Smooth muscle cell (in vitro differentiated cells): ENCODE measurements at regions not wholly inside any gene's neighbourhood (a gene's known extent, or its start where the extent isn't known, plus 50 kb on each side); places are given as distances from the start of the nearest gene placed in this dataset.

Experiments used
- DNase-seq: peaks from one replicate; lab custom pipeline; 2025; ENCODE audit not compliant: unreplicated experiment; lab: John Stamatoyannopoulos, UW
- H2AFZ ChIP-seq: fragments of 200-600 bp; sonication (generic); 2 replicates; pipeline ENCODE4 v1.6.0; 2016; ENCODE audit warnings: antibody characterized with exemption, low read depth, mild to moderate bottlenecking
- H3F3A ChIP-seq: fragments of 200-600 bp; sonication (generic); 2 replicates; pipeline ENCODE4 v1.6.0; 2017; ENCODE audit warnings: antibody characterized with exemption, low read depth
- H3K27ac ChIP-seq: fragments of 200-600 bp; sonication (generic); 2 replicates; pipeline ENCODE4 v1.5.1; 2016; ENCODE audit warnings: low read depth, mild to moderate bottlenecking
- H3K27me3 ChIP-seq: fragments of 200-600 bp; sonication (generic); 2 replicates; pipeline ENCODE4 v1.6.1; 2016; ENCODE audit warnings: low read depth, mild to moderate bottlenecking
- H3K36me3 ChIP-seq: fragments of 200-600 bp; sonication (generic); 2 replicates; pipeline ENCODE4 v1.5.1; 2016; ENCODE audit warnings: low read depth
- H3K4me1 ChIP-seq: fragments of 200-600 bp; sonication (generic); 2 replicates; pipeline ENCODE4 v1.5.1; 2016; ENCODE audit warnings: low read depth
- H3K4me2 ChIP-seq: fragments of 200-600 bp; sonication (generic); 2 replicates; pipeline ENCODE4 v1.6.0; 2016; ENCODE audit warnings: mild to moderate bottlenecking
- H3K4me3 ChIP-seq: fragments of 200-600 bp; sonication (generic); 2 replicates; pipeline ENCODE4 v1.5.1; 2016; ENCODE audit warnings: mild to moderate bottlenecking
- H3K79me2 ChIP-seq: fragments of 200-600 bp; sonication (generic); 2 replicates; pipeline ENCODE4 v1.6.0; 2016; ENCODE audit warnings: low read depth, mild to moderate bottlenecking
- H3K9ac ChIP-seq: fragments of 200-600 bp; sonication (generic); 2 replicates; pipeline ENCODE4 v1.6.0; 2016; ENCODE audit warnings: low read depth
- H3K9me3 ChIP-seq: fragments of 200-600 bp; sonication (generic); replicated peaks from 2 replicates; pipeline ENCODE4 v1.5.1; 2016; ENCODE audit warnings: low read depth
- H4K20me1 ChIP-seq: fragments of 200-600 bp; sonication (generic); 2 replicates; pipeline ENCODE4 v1.6.0; 2016; ENCODE audit warnings: low read depth
- CTCF ChIP-seq: fragments of 200-600 bp; sonication (generic); IDR thresholded peaks from 2 replicates; pipeline ENCODE4 v1.5.1; 2017; ENCODE audit warnings: borderline replicate concordance, mild to moderate bottlenecking, antibody characterized with exemption; ENCODE audit not compliant: insufficient read depth, poor library complexity, severe bottlenecking
- WGBS: methylation state at CpG from one replicate; pipeline ENCODE4 v1.1.7; 2016; ENCODE audit warnings: low lambda C conversion rate; 5-methylcytosine and 5-hydroxymethylcytosine counted together

- WGBS: 31% methylated on average over 3 of the region's 3 CpGs
These were observed 368.9 kb downstream of the TMEM161B start for GRCh38 chr5:87899721-87900131.

GRCh38 chr5:87899208-87899661, 369.4 kb downstream of the TMEM161B start:
- no peak overlapping the region for H3K4me3 ChIP-seq
- H3K27me3 ChIP-seq: no peaks in the 10 kb centered on the region
- peaks cover 23% of the 10 kb centered on the region for H3K4me1 ChIP-seq
- H3K9me3 ChIP-seq: no peaks in the 10 kb centered on the region
- no peak for TF ChIP-seq CTCF
- H2AFZ ChIP-seq: no peak overlapping the region
- H3K27ac ChIP-seq: no peak overlapping the region
- no peak overlapping the region for H3K4me2 ChIP-seq
- WGBS: 25% methylated on average over 4 of the region's 4 CpGs
- H3F3A ChIP-seq: peaks cover 2% of the 10 kb centered on the region
- no peaks in the 10 kb centered on the region for H3K36me3 ChIP-seq
- H3K9ac ChIP-seq: no peak overlapping the region
- H3K79me2 ChIP-seq: no peaks in the 10 kb centered on the region
- no peaks in the 10 kb centered on the region for H4K20me1 ChIP-seq
- DNase-seq: no peak

More at GRCh38 chr5:87899721-87900131, 368.9 kb downstream of the TMEM161B start:
- no peak overlapping the region for H3K9ac ChIP-seq
- no peak for DNase-seq
- peaks cover 2% of the 10 kb centered on the region for H3F3A ChIP-seq
- H3K36me3 ChIP-seq: no peaks in the 10 kb centered on the region
- TF ChIP-seq CTCF: no peak
- H3K27ac ChIP-seq: peak overlapping the region; percentile 7
- H3K79me2 ChIP-seq: no peaks in the 10 kb centered on the region
- no peak overlapping the region for H3K4me2 ChIP-seq
- no peak overlapping the region for H2AFZ ChIP-seq
- no peaks in the 10 kb centered on the region for H3K27me3 ChIP-seq
- no peaks in the 10 kb centered on the region for H4K20me1 ChIP-seq
- no peak overlapping the region for H3K4me3 ChIP-seq
- peaks cover 23% of the 10 kb centered on the region for H3K4me1 ChIP-seq
- no peaks in the 10 kb centered on the region for H3K9me3 ChIP-seq

DNA sequence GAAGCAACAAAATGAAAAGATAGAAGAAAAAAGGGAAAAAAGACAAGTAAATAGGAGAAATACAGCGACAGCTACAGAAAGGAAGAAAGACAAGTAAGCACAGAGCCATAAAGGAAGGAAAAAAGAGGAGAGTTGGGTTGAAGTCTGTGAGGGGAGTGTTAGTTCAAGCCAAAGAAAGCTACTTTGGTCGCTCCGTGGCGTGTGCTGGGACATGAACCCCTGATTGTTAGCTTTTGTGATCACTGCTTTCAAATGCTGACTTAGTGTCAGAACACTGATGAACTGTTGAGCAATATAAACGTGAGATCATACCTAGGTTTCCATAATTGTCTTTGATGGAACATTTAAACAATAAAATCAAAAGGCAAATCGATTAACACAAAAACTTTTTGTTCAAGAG, 370.1 kb downstream of the TMEM161B start:
- no peak overlapping the region for H3K9ac ChIP-seq
- peaks cover 23% of the 10 kb centered on the region for H3K4me1 ChIP-seq
- no peak overlapping the region for H3K27ac ChIP-seq
- no peak for DNase-seq
- no peak overlapping the region for H3K4me2 ChIP-seq
- H3K79me2 ChIP-seq: no peaks in the 10 kb centered on the region
- H3K36me3 ChIP-seq: no peaks in the 10 kb centered on the region
- no peak overlapping the region for H3K4me3 ChIP-seq
- H3K9me3 ChIP-seq: no peaks in the 10 kb centered on the region
- no peak overlapping the region for H2AFZ ChIP-seq
- no peaks in the 10 kb centered on the region for H3K27me3 ChIP-seq
- peaks cover 2% of the 10 kb centered on the region for H3F3A ChIP-seq
- WGBS: 89% methylated on average over 6 of the region's 6 CpGs
- TF ChIP-seq CTCF: no peak
- no peaks in the 10 kb centered on the region for H4K20me1 ChIP-seq

GRCh38 chr5:87888139-87888538, 380.5 kb downstream of the TMEM161B start:
- TF ChIP-seq CTCF: no peak
- Histone ChIP-seq H3K9me3 (no peaks in the 10 kb centered on the region), H4K20me1 (no peaks in the 10 kb centered on the region), H3K36me3 (no peaks in the 10 kb centered on the region), H2AFZ (no peak overlapping the region), H3K79me2 (no peaks in the 10 kb centered on the region), H3K27me3 (no peaks in the 10 kb centered on the region), H3K27ac (no peak overlapping the region), H3F3A (no peaks in the 10 kb centered on the region), H3K9ac (no peak overlapping the region), H3K4me3 (no peak overlapping the region), H3K4me2 (no peak overlapping the region), H3K4me1 (no peaks in the 10 kb centered on the region)
- DNase-seq: no peak
- 82% methylated on average over 2 of the region's 2 CpGs for WGBS
